IMR-90 (cell line): ENCODE measurements at regions not wholly inside any gene's neighbourhood (a gene's known extent, or its start where the extent isn't known, plus 50 kb on each side); places are given as distances from the start of the nearest gene placed in this dataset.
"Not testable (repeated sequence)": the region's sequence is repeated elsewhere in the genome, so short reads cannot be mapped to it uniquely, and the experiment has no call there.

Experiments
- ATAC-seq: fragments of 200-7000 bp; cut with Tn5 transposase; 2 replicates; pipeline ENCODE4 v1.9.1; 2020; ENCODE audit warnings: low read depth, mild to moderate bottlenecking, moderate library complexity
- BruUV-seq: library from RNA; stranded (reverse); fragments of 400-500 nt; replicated peaks from 2 replicates; lab custom pipeline; 2021; lab: Mats Ljungman, UMichigan
- CTCF ChIA-PET: fragments of 300-600 bp; formaldehyde crosslinking; extraction: SDS; loops from one replicate; lab custom pipeline; 2021; ENCODE audit warnings: antibody characterized with exemption; lab: Yijun Ruan, JAX
- POLR2A ChIA-PET: fragments of 300-600 bp; sonication (Branson Sonifier 250); formaldehyde crosslinking; loops from one replicate; lab custom pipeline; 2022; ENCODE audit warnings: antibody characterized with exemption; ENCODE audit not compliant: unreplicated experiment; lab: Charles Lee
- DNase-seq: peaks from one replicate; pipeline ENCODE4 v3.0.0; 2013
- H2AFZ ChIP-seq: replicated peaks from 2 replicates; pipeline ENCODE3; 2013; ENCODE audit warnings: low read length, mild to moderate bottlenecking; ENCODE audit not compliant: poor library complexity
- H2AK5ac ChIP-seq: 2 replicates; pipeline ENCODE4 v1.6.1; 2013; ENCODE audit warnings: low read depth, low read length, inconsistent platforms
- H2AK9ac ChIP-seq: replicated peaks from 2 replicates; pipeline ENCODE3; 2013; ENCODE audit warnings: mild to moderate bottlenecking, low read depth, low read length, moderate library complexity; ENCODE audit not compliant: poor library complexity
- H2BK120ac ChIP-seq: 2 replicates; pipeline ENCODE4 v1.6.1; 2013; ENCODE audit warnings: low read depth, low read length, inconsistent platforms
- H2BK15ac ChIP-seq: 3 replicates; pipeline ENCODE4 v1.6.1; 2013; ENCODE audit warnings: low read depth, low read length, inconsistent platforms
- H2BK20ac ChIP-seq: 2 replicates; pipeline ENCODE4 v1.6.1; 2013; ENCODE audit warnings: low read depth, mild to moderate bottlenecking, inconsistent platforms, low read length, moderate library complexity
- H2BK5ac ChIP-seq: 2 replicates; pipeline ENCODE4 v1.6.1; 2013; ENCODE audit warnings: mild to moderate bottlenecking, low read depth, low read length, inconsistent platforms; ENCODE audit not compliant: poor library complexity, severe bottlenecking
- H3K14ac ChIP-seq: replicated peaks from 2 replicates; pipeline ENCODE4 v1.6.1; 2013; ENCODE audit warnings: low read depth, low read length, inconsistent platforms
- H3K18ac ChIP-seq: 2 replicates; pipeline ENCODE4 v1.6.1; 2013; ENCODE audit warnings: low read depth, low read length, control low read depth
- H3K23ac ChIP-seq: 2 replicates; pipeline ENCODE4 v1.6.1; 2013; ENCODE audit warnings: low read depth, low read length, inconsistent platforms
- H3K27ac ChIP-seq: 2 replicates; pipeline ENCODE4 v1.5.1; 2013; ENCODE audit warnings: mild to moderate bottlenecking, control low read depth, low read length; ENCODE audit not compliant: insufficient read depth
- H3K27me3 ChIP-seq: 2 replicates; pipeline ENCODE4 v1.6.1; 2013; ENCODE audit warnings: low read length; ENCODE audit not compliant: control insufficient read depth, insufficient read depth
- H3K36me3 ChIP-seq: 2 replicates; pipeline ENCODE4 v1.6.1; 2013; ENCODE audit warnings: low read length, mixed read lengths; ENCODE audit not compliant: control insufficient read depth, insufficient read depth
- H3K4ac ChIP-seq: 2 replicates; pipeline ENCODE4 v1.6.1; 2013; ENCODE audit warnings: low read depth, low read length, inconsistent platforms
- H3K4me1 ChIP-seq: 2 replicates; pipeline ENCODE4 v1.6.1; 2013; ENCODE audit warnings: low read length, mixed read lengths; ENCODE audit not compliant: control insufficient read depth, insufficient read depth
- H3K4me2 ChIP-seq: 2 replicates; pipeline ENCODE4 v1.6.1; 2013; ENCODE audit warnings: low read depth, mild to moderate bottlenecking, control low read depth, low read length, moderate library complexity
- H3K4me3 ChIP-seq: 2 replicates; pipeline ENCODE4 v1.5.1; 2013; ENCODE audit warnings: low read depth, mild to moderate bottlenecking, control low read depth, low read length, moderate library complexity; ENCODE audit not compliant: insufficient read depth
- H3K56ac ChIP-seq: 2 replicates; pipeline ENCODE4 v1.6.1; 2013; ENCODE audit warnings: low read length, inconsistent platforms; ENCODE audit not compliant: insufficient read depth; ENCODE audit errors: extremely low read depth
- H3K79me1 ChIP-seq, 2 experiments: 2 replicates each; pipeline ENCODE4 v1.6.1; 2013; ENCODE audit warnings: low read length in 2 of 2, inconsistent platforms in 1 of 2, low read depth in 1 of 2
- H3K9ac ChIP-seq: 2 replicates; pipeline ENCODE4 v1.6.1; 2013; ENCODE audit warnings: low read depth, low read length, control low read depth
- H3K9me1 ChIP-seq: 2 replicates; pipeline ENCODE4 v1.6.1; 2013; ENCODE audit warnings: low read length, inconsistent platforms; ENCODE audit not compliant: insufficient read depth
- H3K9me3 ChIP-seq: 2 replicates; pipeline ENCODE4 v1.6.1; 2013; ENCODE audit warnings: low read length; ENCODE audit not compliant: control insufficient read depth, insufficient read depth
- H4K20me1 ChIP-seq: 2 replicates; pipeline ENCODE4 v1.6.1; 2013; ENCODE audit warnings: low read length, inconsistent platforms; ENCODE audit not compliant: insufficient read depth
- H4K5ac ChIP-seq: 2 replicates; pipeline ENCODE4 v1.6.1; 2013; ENCODE audit warnings: mild to moderate bottlenecking, low read depth, low read length, control low read depth
- H4K8ac ChIP-seq, 2 experiments: 2 replicates each; pipeline ENCODE4 v1.6.1; 2013; ENCODE audit warnings: low read depth in 2 of 2, low read length in 2 of 2, control low read depth in 1 of 2, inconsistent platforms in 1 of 2
- H4K91ac ChIP-seq: 2 replicates; pipeline ENCODE4 v1.6.1; 2013; ENCODE audit warnings: low read depth, low read length, inconsistent platforms; ENCODE audit not compliant: insufficient read depth
- CHD1 ChIP-seq: IDR thresholded peaks from 2 replicates; pipeline ENCODE4 v1.6.1; 2012; ENCODE audit warnings: low read depth, low read length, improper control_type of control experiment
- MAZ ChIP-seq: IDR thresholded peaks from 2 replicates; pipeline ENCODE4 v1.6.1; 2012; ENCODE audit warnings: low read depth, mild to moderate bottlenecking, low read length, improper control_type of control experiment, moderate library complexity, borderline replicate concordance
- RAD21 ChIP-seq: IDR thresholded peaks from 2 replicates; pipeline ENCODE4 v1.6.1; 2012; ENCODE audit warnings: low read length, improper control_type of control experiment
- WGBS, 2 experiments: methylation state at CpG; one replicate each; pipeline versions ENCODE4 v1.1.5 to v1.1.7; 2013; ENCODE audit warnings: missing lambda C conversion rate in 2 of 2; ENCODE audit not compliant: insufficient read length in 1 of 2; ENCODE audit errors: extremely low coverage in 2 of 2; 5-methylcytosine and 5-hydroxymethylcytosine counted together
- dilution Hi-C: fragments of 300-500 bp; cut with HindIII; formaldehyde crosslinking; loops from one replicate; pipeline ENCODE4 v1.14.3; 2018; ENCODE audit warnings: low sequenced_read_pairs; ENCODE audit not compliant: unreplicated experiment
- in situ Hi-C: fragments of 300-500 bp; cut with MboI; formaldehyde crosslinking; loops from 3 replicates; pipeline ENCODE4 v1.14.3; 2019; ENCODE audit warnings: low sequenced_read_pairs, inconsistent platforms, mixed read lengths
- intact Hi-C: fragments of 100-400 bp; cut with micrococcal nuclease; formaldehyde crosslinking; loops from 2 replicates; pipeline ENCODE4 v1.10.0; 2022
- TF ChIP-seq, protein P1 (sequence below): fragments of 150-350 bp; IDR thresholded peaks from 2 replicates; pipeline ENCODE4 v1.6.1; 2017; ENCODE audit warnings: mild to moderate bottlenecking, antibody characterized with exemption, low read length, low read depth

- H2BK20ac ChIP-seq, result no peak overlapping the region
- no peaks in the 10 kb centered on the region for H3K9me3 ChIP-seq
- no peak overlapping the region for H3K14ac ChIP-seq
- H3K36me3 ChIP-seq, result no peaks in the 10 kb centered on the region
- H2BK15ac ChIP-seq, result no peak overlapping the region
- no peaks in the 10 kb centered on the region for H3K79me1 ChIP-seq
- no peak overlapping the region for H4K8ac ChIP-seq
- POLR2A ChIA-PET, result no interaction called here
- H3K4me2 ChIP-seq, result no peak overlapping the region
- WGBS, 2 experiments, result no CpG with 5 or more reads among the region's 5 CpGs
- H2AK5ac ChIP-seq, result no peak overlapping the region
- no peak overlapping the region for H2AFZ ChIP-seq
- no peak overlapping the region for H3K23ac ChIP-seq
- CTCF ChIA-PET, result no interaction called here
- H3K4me1 ChIP-seq, result no peaks in the 10 kb centered on the region
- no peak overlapping the region for H2BK120ac ChIP-seq
- H2BK5ac ChIP-seq, result no peak overlapping the region
- H3K4me3 ChIP-seq, result no peak overlapping the region
- intact Hi-C loops, result no loop called here
- in situ Hi-C loops, result no loop called here
- ATAC-seq (no peak), DNase-seq (no peak)
- no peak overlapping the region for H2AK9ac ChIP-seq
- TF ChIP-seq RAD21 (no peak), CHD1 (no peak), MAZ (no peak)
- TF ChIP-seq, protein P1, sequence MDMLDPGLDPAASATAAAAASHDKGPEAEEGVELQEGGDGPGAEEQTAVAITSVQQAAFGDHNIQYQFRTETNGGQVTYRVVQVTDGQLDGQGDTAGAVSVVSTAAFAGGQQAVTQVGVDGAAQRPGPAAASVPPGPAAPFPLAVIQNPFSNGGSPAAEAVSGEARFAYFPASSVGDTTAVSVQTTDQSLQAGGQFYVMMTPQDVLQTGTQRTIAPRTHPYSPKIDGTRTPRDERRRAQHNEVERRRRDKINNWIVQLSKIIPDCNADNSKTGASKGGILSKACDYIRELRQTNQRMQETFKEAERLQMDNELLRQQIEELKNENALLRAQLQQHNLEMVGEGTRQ, result no peak
- H4K20me1 ChIP-seq, result no peaks in the 10 kb centered on the region
- H3K4ac ChIP-seq, result no peak overlapping the region
- dilution Hi-C loops, result no loop called here
- no TSS peak for BruUV-seq
- no peak overlapping the region for H4K91ac ChIP-seq
- no peak overlapping the region for H3K18ac ChIP-seq
- H4K5ac ChIP-seq, result no peak overlapping the region
- no peak overlapping the region for H3K56ac ChIP-seq
- no peak overlapping the region for H3K9ac ChIP-seq
- no peaks in the 10 kb centered on the region for H3K27me3 ChIP-seq
- no peak overlapping the region for H3K27ac ChIP-seq
- no peaks in the 10 kb centered on the region for H3K9me1 ChIP-seq
Observed at GRCh38 chr5:28296254-28297013, 1258.0 kb upstream of the CDH9 start.

GRCh38 chr5:28287021-28287420, 1248.6 kb upstream of the CDH9 start:
- H2BK5ac ChIP-seq, H3K56ac ChIP-seq, H3K23ac ChIP-seq, H3K18ac ChIP-seq, H2AK9ac ChIP-seq, BruUV-seq, H3K4ac ChIP-seq, H3K27me3 ChIP-seq, H4K8ac ChIP-seq, intact Hi-C loops, in situ Hi-C loops, CTCF ChIA-PET, H3K14ac ChIP-seq, H3K79me1 ChIP-seq, H3K9ac ChIP-seq, H2BK15ac ChIP-seq, H3K4me2 ChIP-seq, ATAC-seq, H3K36me3 ChIP-seq, H3K9me1 ChIP-seq, H3K9me3 ChIP-seq, dilution Hi-C loops, H3K4me1 ChIP-seq, H4K5ac ChIP-seq, H2AFZ ChIP-seq, H2AK5ac ChIP-seq, H4K20me1 ChIP-seq, DNase-seq, H4K91ac ChIP-seq, POLR2A ChIA-PET, H2BK120ac ChIP-seq, H3K27ac ChIP-seq, H2BK20ac ChIP-seq, H3K4me3 ChIP-seq: not testable (repeated sequence)
- WGBS, 2 experiments, result 55% methylated on average over 8 of the region's 10 CpGs; no CpG with 5 or more reads in 1 of the 2 experiments
